NCI-H187 treated with DMSO at 0.1 percent for 48 hours (cell line): ENCODE measurements at regions not wholly inside any gene's neighbourhood (a gene's known extent, or its start where the extent isn't known, plus 50 kb on each side); places are given as distances from the start of the nearest gene placed in this dataset.
"Not testable (repeated sequence)": the region's sequence is repeated elsewhere in the genome, so short reads cannot be mapped to it uniquely, and the experiment has no call there.

Experiments used
- DNase-seq: peaks from one replicate; lab custom pipeline; 2025; lab: John Stamatoyannopoulos, UW

- DNase-seq: no peak
These were observed 97.2 kb downstream of the KDR start for GRCh38 chr4:55028196-55028595.

DNA sequence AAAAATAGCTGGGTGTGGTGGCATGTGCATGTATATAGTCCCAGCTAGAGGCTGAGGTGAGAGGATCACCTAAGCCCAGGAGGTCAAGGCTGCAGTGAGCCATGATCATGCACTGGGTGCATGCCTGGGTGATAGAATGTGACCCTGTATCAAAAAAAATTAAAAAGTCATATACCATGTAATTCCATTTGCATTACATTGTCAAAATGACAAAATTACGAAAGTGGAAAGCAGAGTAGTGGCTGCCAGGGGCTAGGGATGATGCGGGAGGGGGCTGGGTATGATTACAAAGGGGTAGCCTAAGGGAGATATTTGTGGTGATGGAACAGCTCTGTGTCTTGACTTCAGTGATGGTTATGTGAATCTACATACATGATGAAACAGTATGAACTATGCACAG, 97.8 kb downstream of the KDR start:
- no peak for DNase-seq

- DNase-seq: not testable (repeated sequence)
These were observed 99.9 kb downstream of the KDR start for GRCh38 chr4:55025456-55025855.

- DNase-seq: no peak
These were observed 102.4 kb downstream of the KDR start for GRCh38 chr4:55023030-55023429.

GRCh38 chr4:55021214-55021613, 104.2 kb downstream of the KDR start:
- DNase-seq: no peak

- DNase-seq: no peak
These were observed 105.3 kb downstream of the KDR start for GRCh38 chr4:55020131-55020530.

GRCh38 chr4:55018978-55019377, 106.4 kb downstream of the KDR start:
- no peak for DNase-seq

DNA sequence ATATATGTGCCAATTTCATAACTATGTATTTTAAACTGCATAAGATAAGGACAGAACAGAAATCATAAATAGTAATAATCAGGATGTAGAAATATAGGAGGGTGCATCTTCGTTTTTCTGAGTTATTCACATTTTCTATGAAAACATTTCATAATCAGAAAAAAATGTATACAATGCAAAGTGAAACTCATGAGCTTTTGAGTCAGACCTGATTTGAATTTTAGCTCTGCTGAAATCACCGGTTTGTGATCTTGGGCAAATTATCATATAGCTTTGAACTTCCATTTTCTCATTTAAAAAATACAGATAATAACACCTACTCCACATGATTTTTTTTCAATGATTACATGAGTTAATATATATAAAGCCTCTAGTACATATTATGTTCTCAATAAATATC, 106.9 kb downstream of the KDR start:
- DNase-seq: no peak

- no peak for DNase-seq
These were observed 108.0 kb downstream of the KDR start for GRCh38 chr4:55017406-55017805.

DNA sequence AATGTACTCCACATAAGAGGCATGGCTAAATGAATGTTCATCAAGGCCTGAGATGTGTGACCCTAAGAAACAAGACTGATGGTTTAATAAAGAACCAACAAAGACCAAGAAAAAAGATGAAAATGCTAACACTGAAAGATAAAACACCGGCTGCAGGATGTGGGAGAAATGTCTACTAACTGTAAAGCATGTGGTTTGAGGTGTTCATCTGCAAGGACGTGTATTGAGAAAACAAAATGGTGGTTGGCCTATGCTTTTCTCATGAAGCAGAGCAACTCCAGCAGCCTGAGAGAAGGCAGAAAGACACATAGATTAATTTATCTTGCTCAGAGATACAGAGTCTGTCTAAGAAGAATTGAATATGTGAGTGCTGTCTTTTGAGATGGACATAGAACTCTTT, 109.3 kb downstream of the KDR start:
- no peak for DNase-seq

- no peak for DNase-seq
These were observed 110.5 kb downstream of the KDR start for GRCh38 chr4:55014876-55015275.

DNA sequence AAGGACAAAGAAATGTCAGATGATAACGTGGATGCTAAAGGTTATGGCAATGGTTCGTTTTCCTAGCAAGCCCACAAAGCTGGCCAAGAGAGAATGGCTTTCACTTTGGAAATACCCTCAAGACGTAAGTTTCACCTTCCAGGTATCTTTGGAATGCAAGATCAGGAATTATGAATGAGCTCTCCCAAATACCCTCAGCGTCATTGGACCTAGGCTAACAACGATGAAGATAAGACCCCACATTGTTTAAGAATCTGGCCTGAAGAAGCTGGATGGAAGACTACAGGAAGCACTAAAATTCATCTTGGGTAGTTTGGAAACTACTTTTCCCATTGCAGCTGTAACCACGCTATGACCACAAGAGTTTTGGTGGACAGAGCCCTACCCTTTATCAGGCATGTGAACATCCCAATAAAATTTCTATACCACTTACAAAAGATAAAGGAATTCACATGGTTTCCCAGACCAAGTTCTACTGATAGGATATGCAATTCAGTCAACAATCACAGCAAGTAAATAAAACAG, 111.9 kb downstream of the KDR start:
- DNase-seq: no peak

- no peak for DNase-seq
These were observed 112.8 kb downstream of the KDR start for GRCh38 chr4:55012363-55013230.

GRCh38 chr4:55011761-55012160, 113.6 kb downstream of the KDR start:
- no peak for DNase-seq

DNA sequence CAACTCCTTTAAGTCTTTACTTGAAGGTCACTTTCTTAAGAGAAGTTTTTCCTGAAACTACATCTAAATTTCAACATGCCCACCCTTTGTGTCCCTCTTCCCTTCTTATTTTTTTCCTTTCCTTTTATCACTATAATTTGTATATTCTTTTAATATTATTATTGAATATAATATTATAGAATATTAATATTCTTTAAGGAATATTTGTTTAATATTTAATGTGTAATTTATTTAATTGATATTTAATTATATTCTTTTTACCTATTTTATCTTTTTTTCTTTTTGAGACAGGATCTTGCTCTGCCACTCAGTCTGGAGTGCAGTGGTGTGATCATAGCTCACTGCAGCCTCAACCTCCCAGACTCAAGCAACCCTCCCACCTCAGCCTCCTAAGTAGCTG, 114.8 kb downstream of the KDR start:
- no peak for DNase-seq

GRCh38 chr4:55008166-55009056, 117.0 kb downstream of the KDR start:
- no peak for DNase-seq

- no peak for DNase-seq
These were observed 119.5 kb downstream of the KDR start for GRCh38 chr4:55005910-55006309.

GRCh38 chr4:55004831-55005230, 120.6 kb downstream of the KDR start:
- DNase-seq: no peak

DNA sequence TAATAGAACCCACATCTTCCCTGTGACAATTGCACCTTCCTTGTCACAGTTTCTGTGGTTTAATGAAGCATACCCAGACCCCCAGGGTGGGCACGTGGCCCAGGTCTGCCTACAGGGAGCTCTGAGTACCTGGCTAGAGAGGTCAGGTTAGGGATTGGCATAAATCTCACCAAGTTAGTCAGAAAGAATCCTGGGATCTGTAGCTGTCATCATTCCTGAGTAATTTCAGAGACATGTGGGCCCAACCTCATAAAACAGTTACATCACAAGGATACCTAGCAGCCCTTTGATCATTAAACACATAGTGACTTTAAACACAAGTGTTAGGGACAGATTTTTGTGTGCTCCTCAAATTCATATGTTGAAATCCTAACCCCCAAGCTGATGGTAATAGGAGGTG, 123.0 kb downstream of the KDR start:
- DNase-seq: no peak

- no peak for DNase-seq
These were observed 123.9 kb downstream of the KDR start for GRCh38 chr4:55001538-55001937.

DNA sequence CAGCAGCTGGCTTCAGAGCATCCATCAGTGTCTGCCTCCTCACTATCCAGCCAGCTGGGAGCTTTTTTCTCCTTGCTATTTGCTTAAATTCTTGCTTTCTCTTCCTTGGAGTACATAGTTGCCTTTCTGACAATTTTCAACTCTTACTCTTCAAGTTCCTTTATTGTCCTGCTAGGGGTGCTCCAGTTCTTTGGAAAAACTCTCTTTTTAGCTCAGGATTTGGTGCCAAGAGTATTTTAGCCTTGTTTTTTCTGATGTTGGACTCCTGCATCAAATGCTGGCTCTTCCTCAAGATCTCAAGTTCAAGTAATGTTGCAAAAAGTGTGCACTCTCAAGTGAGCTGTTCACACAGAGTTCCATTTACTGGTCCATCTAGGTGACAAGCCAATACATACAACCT, 126.4 kb downstream of the KDR start:
- DNase-seq: no peak

- DNase-seq: not testable (repeated sequence)
These were observed 131.8 kb downstream of the KDR start for GRCh38 chr4:54993473-54994026.

- DNase-seq: no peak
These were observed 133.1 kb downstream of the KDR start for GRCh38 chr4:54992266-54992665.
